ENCODE measurements at regions not wholly inside any gene's neighbourhood (a gene's known extent, or its start where the extent isn't known, plus 50 kb on each side); places are given as distances from the start of the nearest gene placed in this dataset.

DNA sequence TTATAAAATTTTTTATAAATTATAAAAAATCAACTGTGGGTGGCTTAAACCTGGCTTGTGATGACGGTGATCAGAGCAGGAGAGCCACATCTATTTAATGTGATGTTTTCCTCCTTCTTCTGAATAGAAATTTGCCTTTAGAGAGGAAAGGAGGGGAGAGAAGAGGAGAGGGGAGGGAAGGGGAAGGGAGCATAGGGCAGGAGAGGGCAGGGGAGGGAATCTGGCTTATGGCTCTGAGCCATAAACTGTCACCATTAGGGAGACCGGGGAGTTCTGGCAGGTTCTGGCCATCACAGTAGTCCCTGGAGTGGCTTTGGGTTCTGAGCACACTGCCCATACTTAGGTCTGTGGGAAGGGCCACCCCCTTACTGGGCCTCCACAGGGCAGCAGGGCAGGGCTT lies 167.8 kb downstream of the ENGASE start:
- no peak for DNase-seq (ENCODE audit: low read depth)
- H3K4me3 ChIP-seq (ENCODE audit: low read depth, low read length) = no peak overlapping the region
- TF ChIP-seq POLR2A (IDR thresholded peaks at IDR 0.05; ENCODE audit: extremely low read depth, insufficient read length) (no peak), MYC (IDR thresholded peaks at IDR 0.05; ENCODE audit: low read depth, low read length) (no peak)
- TF ChIP-seq, protein P1, sequence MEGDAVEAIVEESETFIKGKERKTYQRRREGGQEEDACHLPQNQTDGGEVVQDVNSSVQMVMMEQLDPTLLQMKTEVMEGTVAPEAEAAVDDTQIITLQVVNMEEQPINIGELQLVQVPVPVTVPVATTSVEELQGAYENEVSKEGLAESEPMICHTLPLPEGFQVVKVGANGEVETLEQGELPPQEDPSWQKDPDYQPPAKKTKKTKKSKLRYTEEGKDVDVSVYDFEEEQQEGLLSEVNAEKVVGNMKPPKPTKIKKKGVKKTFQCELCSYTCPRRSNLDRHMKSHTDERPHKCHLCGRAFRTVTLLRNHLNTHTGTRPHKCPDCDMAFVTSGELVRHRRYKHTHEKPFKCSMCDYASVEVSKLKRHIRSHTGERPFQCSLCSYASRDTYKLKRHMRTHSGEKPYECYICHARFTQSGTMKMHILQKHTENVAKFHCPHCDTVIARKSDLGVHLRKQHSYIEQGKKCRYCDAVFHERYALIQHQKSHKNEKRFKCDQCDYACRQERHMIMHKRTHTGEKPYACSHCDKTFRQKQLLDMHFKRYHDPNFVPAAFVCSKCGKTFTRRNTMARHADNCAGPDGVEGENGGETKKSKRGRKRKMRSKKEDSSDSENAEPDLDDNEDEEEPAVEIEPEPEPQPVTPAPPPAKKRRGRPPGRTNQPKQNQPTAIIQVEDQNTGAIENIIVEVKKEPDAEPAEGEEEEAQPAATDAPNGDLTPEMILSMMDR (IDR thresholded peaks at IDR 0.05; ENCODE audit: low read depth, low read length) = no peak
- TF ChIP-seq, protein P2, sequence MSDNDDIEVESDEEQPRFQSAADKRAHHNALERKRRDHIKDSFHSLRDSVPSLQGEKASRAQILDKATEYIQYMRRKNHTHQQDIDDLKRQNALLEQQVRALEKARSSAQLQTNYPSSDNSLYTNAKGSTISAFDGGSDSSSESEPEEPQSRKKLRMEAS (IDR thresholded peaks at IDR 0.05; ENCODE audit: low read depth, low read length) = no peak

DNA sequence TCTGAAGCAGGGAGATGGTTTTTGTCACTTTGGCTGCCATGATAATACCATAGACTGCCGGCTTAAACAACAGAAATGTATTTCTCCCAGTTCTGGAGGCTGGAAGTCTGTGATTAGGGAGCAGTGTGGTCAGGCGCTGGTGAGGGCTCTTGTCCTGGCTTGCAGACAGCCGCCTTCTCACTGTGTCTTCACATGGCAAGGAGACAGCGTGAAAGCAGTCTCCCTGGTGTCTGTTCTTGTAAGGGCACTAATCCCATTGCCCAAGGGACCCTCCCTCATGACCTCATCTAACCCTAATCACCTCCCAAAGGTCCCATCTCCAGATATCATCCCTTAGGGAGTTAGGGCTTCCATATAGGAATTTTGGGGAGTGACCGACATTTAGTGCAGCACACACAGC lies 167.0 kb downstream of the ENGASE start:
- TF ChIP-seq, protein P1 (IDR thresholded peaks at IDR 0.05; ENCODE audit: low read depth, low read length) = no peak
- no peak for TF ChIP-seq MYC (IDR thresholded peaks at IDR 0.05; ENCODE audit: low read depth, low read length)
- TF ChIP-seq, protein P2 (IDR thresholded peaks at IDR 0.05; ENCODE audit: low read depth, low read length) = no peak
- no peak for DNase-seq (ENCODE audit: low read depth)
- no peak overlapping the region for H3K4me3 ChIP-seq (ENCODE audit: low read depth, low read length)

DNA sequence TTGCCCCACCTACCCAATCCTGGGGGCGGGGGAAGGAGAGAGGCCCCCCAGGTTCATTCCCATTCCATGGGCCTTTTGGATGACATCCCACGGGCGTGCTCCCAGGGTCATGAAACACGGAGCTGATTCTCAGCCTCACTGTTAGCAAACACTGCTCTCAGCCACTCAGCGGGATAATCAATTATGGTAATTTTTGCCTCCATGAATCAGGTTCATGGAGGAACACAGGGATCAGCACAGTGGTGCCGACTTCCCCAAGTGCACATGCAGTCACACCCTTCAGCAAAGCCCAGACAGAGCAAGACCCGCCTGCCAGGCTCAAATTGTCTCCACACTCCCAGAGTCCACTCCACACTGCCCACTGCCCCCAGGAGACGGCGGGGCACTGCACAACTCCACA lies 164.6 kb downstream of the ENGASE start:
- TF ChIP-seq MYC (IDR thresholded peaks at IDR 0.05; ENCODE audit: low read depth, low read length) (no peak), POLR2A (IDR thresholded peaks at IDR 0.05; ENCODE audit: extremely low read depth, insufficient read length) (no peak)
- TF ChIP-seq, protein P2 (IDR thresholded peaks at IDR 0.05; ENCODE audit: low read depth, low read length) = no peak
- TF ChIP-seq, protein P1 (IDR thresholded peaks at IDR 0.05; ENCODE audit: low read depth, low read length) = no peak
- H3K4me3 ChIP-seq (ENCODE audit: low read depth, low read length) = no peak overlapping the region
- DNase-seq (ENCODE audit: low read depth) = no peak

DNA sequence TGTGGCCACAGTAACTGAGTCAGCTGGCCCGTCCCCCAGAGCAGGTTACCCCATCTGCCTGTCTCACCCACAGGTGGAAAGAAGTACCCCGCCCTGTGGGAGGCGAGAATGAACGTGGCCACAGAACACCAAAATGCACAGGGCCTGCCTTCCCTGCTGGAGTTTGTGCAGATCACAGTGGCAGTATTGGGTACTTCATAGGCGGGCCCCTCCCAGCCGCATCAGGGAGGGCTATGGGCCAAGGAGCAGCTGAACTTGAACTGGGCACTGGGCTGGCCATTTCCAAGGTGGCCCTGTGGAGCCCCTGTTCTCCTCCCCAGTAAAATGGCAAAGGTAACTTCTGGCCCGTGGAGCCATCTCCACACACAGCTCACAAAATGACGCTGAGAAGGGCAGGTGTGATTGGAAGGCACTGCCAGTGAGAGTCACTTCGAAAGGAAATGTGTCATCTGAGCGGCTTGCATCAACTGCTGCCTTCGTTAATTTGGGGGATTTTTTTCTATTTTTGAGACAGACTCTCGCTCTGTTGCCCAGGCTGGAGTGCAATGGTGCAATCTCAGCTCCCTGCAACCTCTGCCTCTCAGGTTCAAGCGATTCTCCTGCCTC lies 162.9 kb downstream of the ENGASE start:
- no peak for TF ChIP-seq POLR2A (IDR thresholded peaks at IDR 0.05; ENCODE audit: extremely low read depth, insufficient read length)
- TF ChIP-seq, protein P2 (IDR thresholded peaks at IDR 0.05; ENCODE audit: low read depth, low read length) = no peak
- TF ChIP-seq, protein P1 (IDR thresholded peaks at IDR 0.05; ENCODE audit: low read depth, low read length) = no peak
- TF ChIP-seq MYC (IDR thresholded peaks at IDR 0.05; ENCODE audit: low read depth, low read length) = no peak
- H3K4me3 ChIP-seq (ENCODE audit: low read depth, low read length) = no peak overlapping the region
- DNase-seq (ENCODE audit: low read depth) = no peak

DNA sequence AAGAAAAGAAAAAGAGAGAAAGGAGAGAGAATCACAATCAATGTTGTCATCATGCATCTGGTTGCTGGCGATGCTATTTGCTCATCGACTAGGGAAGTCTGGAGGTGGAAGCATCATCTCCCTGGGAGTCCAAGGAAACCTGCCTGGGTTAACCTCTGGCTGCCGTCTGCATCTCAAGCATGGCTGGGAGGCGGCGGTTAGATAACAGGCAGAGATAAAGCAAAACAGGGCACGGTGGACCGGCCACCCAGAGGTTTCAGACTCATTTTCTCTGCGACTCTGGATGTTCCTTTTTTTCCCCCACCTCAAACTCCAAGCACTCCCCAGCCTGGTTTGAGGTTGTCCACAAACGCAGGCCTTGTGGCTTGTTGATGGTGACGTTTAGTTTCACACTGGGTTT lies 161.2 kb downstream of the ENGASE start:
- TF ChIP-seq, protein P1 (IDR thresholded peaks at IDR 0.05; ENCODE audit: low read depth, low read length) = no peak
- TF ChIP-seq, protein P2 (IDR thresholded peaks at IDR 0.05; ENCODE audit: low read depth, low read length) = no peak
- H3K4me3 ChIP-seq (ENCODE audit: low read depth, low read length) = no peak overlapping the region
- DNase-seq (ENCODE audit: low read depth) = no peak
